Nephron (organoid): ENCODE measurements at regions not wholly inside any gene's neighbourhood (a gene's known extent, or its start where the extent isn't known, plus 50 kb on each side); places are given as distances from the start of the nearest gene placed in this dataset.

Experiments
- H3K27ac Mint-ChIP-seq, 3 experiments: 2 replicates each; pipeline ENCODE4 v1.8.0; 2020; ENCODE audit warnings: mixed read lengths in 3 of 3, mild to moderate bottlenecking in 2 of 3, moderate library complexity in 1 of 3
- H3K27me3 Mint-ChIP-seq: 2 replicates; pipeline ENCODE4 v1.8.0; 2021; ENCODE audit warnings: low read depth, mild to moderate bottlenecking, moderate library complexity, mixed read lengths
- H3K36me3 Mint-ChIP-seq: 2 replicates; pipeline ENCODE4 v1.8.0; 2020; ENCODE audit warnings: low read depth, mixed read lengths
- H3K4me1 Mint-ChIP-seq: 2 replicates; pipeline ENCODE4 v1.8.0; 2020; ENCODE audit warnings: mixed read lengths
- H3K4me3 Mint-ChIP-seq, 3 experiments: 2 replicates each; pipeline ENCODE4 v1.8.0; 2020; ENCODE audit warnings: mild to moderate bottlenecking in 3 of 3, mixed read lengths in 3 of 3, moderate library complexity in 2 of 3
- H3K9me3 Mint-ChIP-seq: 2 replicates; pipeline ENCODE4 v1.8.0; 2020; ENCODE audit warnings: mixed read lengths
- CTCF ChIP-seq, 3 experiments: fragments of 200-600 bp; sonication (generic); IDR thresholded peaks; one replicate each; pipeline ENCODE4 v1.5.0; 2021; ENCODE audit warnings: antibody characterized with exemption in 3 of 3; ENCODE audit not compliant: unreplicated experiment in 3 of 3

GRCh38 chr9:11402621-11403020, 789.8 kb upstream of the PTPRD start:
- Mint-ChIP-seq H3K4me1 (no peaks in the 10 kb centered on the region), H3K9me3 (peaks cover 22% of the 10 kb centered on the region), H3K27ac (no peak overlapping the region), H3K4me3 (no peak overlapping the region), H3K27me3 (no peaks in the 10 kb centered on the region), H3K36me3 (no peaks in the 10 kb centered on the region)
- no peak for TF ChIP-seq CTCF (IDR thresholded peaks at IDR 0.05; ENCODE audit: unreplicated experiment in 3 of 3)

- Mint-ChIP-seq H3K4me1 (no peaks in the 10 kb centered on the region), H3K27ac (no peak overlapping the region), H3K27me3 (no peaks in the 10 kb centered on the region), H3K9me3 (no peaks in the 10 kb centered on the region), H3K36me3 (no peaks in the 10 kb centered on the region), H3K4me3 (no peak overlapping the region)
- no peak for TF ChIP-seq CTCF (IDR thresholded peaks at IDR 0.05; ENCODE audit: unreplicated experiment in 3 of 3)
Measured at GRCh38 chr9:11414241-11414640, 801.4 kb upstream of the PTPRD start.

- Mint-ChIP-seq H3K27me3 (no peaks in the 10 kb centered on the region), H3K9me3 (no peaks in the 10 kb centered on the region), H3K4me1 (no peaks in the 10 kb centered on the region), H3K27ac (no peak overlapping the region), H3K36me3 (no peaks in the 10 kb centered on the region), H3K4me3 (no peak overlapping the region)
- TF ChIP-seq CTCF (IDR thresholded peaks at IDR 0.05; ENCODE audit: unreplicated experiment in 3 of 3): no peak
Measured at GRCh38 chr9:11417782-11418181, 805.0 kb upstream of the PTPRD start.

- Mint-ChIP-seq H3K4me1 (no peaks in the 10 kb centered on the region), H3K4me3 (no peak overlapping the region), H3K27ac (no peak overlapping the region), H3K27me3 (no peaks in the 10 kb centered on the region), H3K9me3 (no peaks in the 10 kb centered on the region), H3K36me3 (no peaks in the 10 kb centered on the region)
- TF ChIP-seq CTCF (IDR thresholded peaks at IDR 0.05; ENCODE audit: unreplicated experiment in 3 of 3): no peak
Measured at GRCh38 chr9:11431490-11431889, 818.7 kb upstream of the PTPRD start.

- Mint-ChIP-seq H3K4me1 (no peaks in the 10 kb centered on the region), H3K27ac (no peak overlapping the region), H3K9me3 (no peaks in the 10 kb centered on the region), H3K36me3 (no peaks in the 10 kb centered on the region), H3K4me3 (no peak overlapping the region), H3K27me3 (no peaks in the 10 kb centered on the region)
- no peak for TF ChIP-seq CTCF (IDR thresholded peaks at IDR 0.05; ENCODE audit: unreplicated experiment in 3 of 3)
Measured at GRCh38 chr9:11432361-11432760, 819.6 kb upstream of the PTPRD start.

GRCh38 chr9:11443631-11444030, 830.8 kb upstream of the PTPRD start:
- Mint-ChIP-seq H3K4me3 (no peak overlapping the region), H3K27ac (no peak overlapping the region), H3K9me3 (no peaks in the 10 kb centered on the region), H3K36me3 (no peaks in the 10 kb centered on the region), H3K27me3 (peaks cover 5% of the 10 kb centered on the region), H3K4me1 (no peaks in the 10 kb centered on the region)
- no peak for TF ChIP-seq CTCF (IDR thresholded peaks at IDR 0.05; ENCODE audit: unreplicated experiment in 3 of 3)
